H1 (cell line): ENCODE measurements at regions not wholly inside any gene's neighbourhood (a gene's known extent, or its start where the extent isn't known, plus 50 kb on each side); places are given as distances from the start of the nearest gene placed in this dataset.

ENCODE experiments used
- CTCF ChIA-PET: fragments of 300-600 bp; sonication (Branson Sonifier 250); formaldehyde crosslinking; loops from one replicate; lab custom pipeline; 2021; ENCODE audit not compliant: partially characterized antibody; lab: Charles Lee
- POLR2A ChIA-PET: fragments of 300-600 bp; sonication (Branson Sonifier 250); formaldehyde crosslinking; loops from one replicate; lab custom pipeline; 2021; ENCODE audit warnings: inconsistent platforms; ENCODE audit not compliant: partially characterized antibody; lab: Charles Lee
- DNase-seq, 2 experiments: peaks; one replicate each; pipeline versions ENCODE4 v3.0.0 to v3.0.0-alpha.2; 2010 to 2022; ENCODE audit warnings: low spot score in 2 of 2, low read depth in 1 of 2, mixed read lengths in 1 of 2
- FAIRE-seq: peaks from 2 replicates; lab custom pipeline; 2011; peaks lifted over from hg19 to GRCh38; lab: Jason Lieb, UNC
- H2AFZ ChIP-seq: 2 replicates; pipeline ENCODE4 v1.8.1; 2012; ENCODE audit warnings: low read length, inconsistent platforms
- H2AK5ac ChIP-seq: 2 replicates; pipeline ENCODE4 v1.6.1; 2013; ENCODE audit warnings: low read depth, low read length
- H2BK120ac ChIP-seq: replicated peaks from 2 replicates; pipeline ENCODE3; 2013; ENCODE audit warnings: low read depth, low read length, inconsistent platforms
- H2BK12ac ChIP-seq: 2 replicates; pipeline ENCODE4 v1.6.1; 2013; ENCODE audit warnings: low read depth, low read length
- H2BK15ac ChIP-seq: 2 replicates; pipeline ENCODE4 v1.6.1; 2013; ENCODE audit warnings: low read length
- H2BK20ac ChIP-seq: 2 replicates; pipeline ENCODE4 v1.6.1; 2013; ENCODE audit warnings: low read length
- H2BK5ac ChIP-seq: 2 replicates; pipeline ENCODE4 v1.6.1; 2013; ENCODE audit warnings: low read depth, low read length
- H3K14ac ChIP-seq: 2 replicates; pipeline ENCODE4 v1.6.1; 2013; ENCODE audit warnings: inconsistent platforms; ENCODE audit not compliant: insufficient read length
- H3K18ac ChIP-seq: 2 replicates; pipeline ENCODE4 v1.6.1; 2013; ENCODE audit warnings: low read length; ENCODE audit errors: extremely low read depth
- H3K23ac ChIP-seq: 2 replicates; pipeline ENCODE4 v1.6.1; 2013; ENCODE audit warnings: inconsistent platforms; ENCODE audit not compliant: insufficient read length
- H3K23me2 ChIP-seq: 2 replicates; pipeline ENCODE4 v1.6.1; 2013; ENCODE audit warnings: low read depth, low read length
- H3K27ac ChIP-seq: 2 replicates; pipeline ENCODE4 v1.6.1; 2011; ENCODE audit warnings: low read depth, low read length, inconsistent platforms
- H3K27me3 ChIP-seq, 4 experiments: replicated peaks in 1 of 4; 1 replicate in 1 of 4; 2 replicates in 3 of 4; pipeline versions ENCODE4 v1.6.1 to v1.8.1; 2011 to 2013; ENCODE audit warnings: low read length in 3 of 4, mild to moderate bottlenecking in 3 of 4, inconsistent platforms in 2 of 4, mixed read lengths in 2 of 4, moderate library complexity in 1 of 4; ENCODE audit not compliant: control insufficient read depth in 3 of 4, insufficient read depth in 3 of 4; ENCODE audit errors: extremely low read depth in 1 of 4
- H3K36me3 ChIP-seq, 4 experiments: 2 replicates each; pipeline versions ENCODE4 v1.6.1 to v1.8.1; 2011 to 2013; ENCODE audit warnings: mild to moderate bottlenecking in 4 of 4, low read length in 3 of 4, moderate library complexity in 2 of 4, control low read depth in 1 of 4, inconsistent platforms in 1 of 4; ENCODE audit not compliant: insufficient read depth in 4 of 4, control insufficient read depth in 2 of 4
- H3K4ac ChIP-seq: replicated peaks from 2 replicates; pipeline ENCODE3; 2013; ENCODE audit warnings: low read length, low read depth, mixed read lengths, inconsistent platforms; ENCODE audit not compliant: insufficient read length
- H3K4me1 ChIP-seq, 4 experiments: replicated peaks in 1 of 4; 1 replicate in 1 of 4; 2 replicates in 3 of 4; pipeline versions ENCODE4 v1.6.1 to v1.8.1; 2011 to 2013; ENCODE audit warnings: low read length in 3 of 4, inconsistent platforms in 2 of 4, mixed read lengths in 1 of 4; ENCODE audit not compliant: insufficient read depth in 4 of 4, control insufficient read depth in 3 of 4
- H3K4me2 ChIP-seq, 2 experiments: 2 replicates each; pipeline versions ENCODE4 v1.6.1 to v1.8.1; 2011 to 2013; ENCODE audit warnings: low read depth in 2 of 2, low read length in 2 of 2, control low read depth in 1 of 2, inconsistent platforms in 1 of 2, mild to moderate bottlenecking in 1 of 2; ENCODE audit not compliant: insufficient read depth in 1 of 2
- H3K4me3 ChIP-seq, 4 experiments: fragments of 200-600, 300-600 bp in 1 of 4; sonication (generic), shearing (Covaris generic), sonication (Bioruptor Twin) in 1 of 4; 2 replicates each; pipeline versions ENCODE4 v1.5.1 to v1.8.1; 2011 to 2016; ENCODE audit warnings: low read length in 4 of 4, low read depth in 3 of 4, control low read depth in 2 of 4, inconsistent platforms in 2 of 4, mild to moderate bottlenecking in 2 of 4, mixed read lengths in 1 of 4, moderate library complexity in 1 of 4; ENCODE audit not compliant: insufficient read depth in 2 of 4; ENCODE audit errors: extremely low read depth in 1 of 4
- H3K56ac ChIP-seq: replicated peaks from 2 replicates; pipeline ENCODE3; 2013; ENCODE audit warnings: low read depth, mild to moderate bottlenecking, mixed read lengths, low read length, inconsistent platforms; ENCODE audit not compliant: insufficient read length
- H3K79me1 ChIP-seq: 2 replicates; pipeline ENCODE4 v1.6.1; 2013; ENCODE audit warnings: low read depth, low read length, control low read depth
- H3K79me2 ChIP-seq, 2 experiments: 2 replicates each; pipeline versions ENCODE4 v1.6.1 to v1.8.1; 2012 to 2013; ENCODE audit warnings: low read length in 2 of 2, mild to moderate bottlenecking in 2 of 2, inconsistent platforms in 1 of 2; ENCODE audit not compliant: insufficient read depth in 2 of 2, control insufficient read depth in 1 of 2
- H3K9ac ChIP-seq, 4 experiments: replicated peaks in 1 of 4; 1 replicate in 1 of 4; 2 replicates in 3 of 4; pipeline versions ENCODE4 v1.6.1 to v1.8.1; 2011 to 2013; ENCODE audit warnings: low read depth in 3 of 4, low read length in 3 of 4, control low read depth in 2 of 4, mild to moderate bottlenecking in 2 of 4, moderate library complexity in 2 of 4, inconsistent platforms in 1 of 4; ENCODE audit errors: extremely low read depth in 1 of 4
- H3K9me3 ChIP-seq, 2 experiments: 2 replicates each; pipeline versions ENCODE4 v1.6.1 to v1.8.1; 2012 to 2013; ENCODE audit warnings: mild to moderate bottlenecking in 2 of 2, moderate library complexity in 2 of 2, control low read depth in 1 of 2, inconsistent platforms in 1 of 2, low read depth in 1 of 2, low read length in 1 of 2, mixed read lengths in 1 of 2; ENCODE audit not compliant: insufficient read depth in 2 of 2
- H4K20me1 ChIP-seq, 2 experiments: replicated peaks in 1 of 2; 2 replicates each; pipeline versions ENCODE3 to v1.8.1; 2011 to 2013; ENCODE audit warnings: inconsistent platforms in 2 of 2, low read length in 2 of 2, mild to moderate bottlenecking in 1 of 2; ENCODE audit not compliant: insufficient read depth in 2 of 2, control insufficient read depth in 1 of 2
- H4K5ac ChIP-seq: 2 replicates; pipeline ENCODE4 v1.6.1; 2013; ENCODE audit warnings: low read length, low read depth, mixed read lengths, inconsistent platforms; ENCODE audit not compliant: insufficient read length
- H4K8ac ChIP-seq: 2 replicates; pipeline ENCODE4 v1.8.0; 2013; ENCODE audit warnings: mild to moderate bottlenecking, moderate library complexity, low read length, inconsistent platforms; ENCODE audit not compliant: insufficient read depth; ENCODE audit errors: extremely low read depth
- H4K91ac ChIP-seq: replicated peaks from 2 replicates; pipeline ENCODE3; 2013; ENCODE audit warnings: low read length, mixed read lengths, inconsistent platforms; ENCODE audit not compliant: insufficient read length
- BCL11A ChIP-seq, 2 experiments: IDR thresholded peaks; one replicate each; pipeline ENCODE4 v1.6.1; 2011; ENCODE audit warnings: low read depth in 2 of 2, low read length in 2 of 2, mild to moderate bottlenecking in 2 of 2
- CBX5 ChIP-seq: fragments of 300-800, 300-1000 bp; sonication (generic); IDR thresholded peaks from 2 replicates; pipeline ENCODE4 v1.7.1; 2016; ENCODE audit warnings: antibody characterized with exemption, low read length, low read depth
- CHD2 ChIP-seq: IDR thresholded peaks from 2 replicates; pipeline ENCODE4 v1.6.1; 2012; ENCODE audit warnings: low read length, improper control_type of control experiment
- EP300 ChIP-seq, 2 experiments: IDR thresholded peaks; 1 replicate in 1 of 2; 2 replicates in 1 of 2; pipeline ENCODE4 v1.6.1; 2011 to 2012; ENCODE audit warnings: low read depth in 2 of 2, low read length in 2 of 2, mild to moderate bottlenecking in 2 of 2, borderline replicate concordance in 1 of 2, inconsistent platforms in 1 of 2, moderate library complexity in 1 of 2
- JUND ChIP-seq: IDR thresholded peaks from 2 replicates; pipeline ENCODE4 v1.6.1; 2011; ENCODE audit warnings: mild to moderate bottlenecking, improper control_type of control experiment, low read length
- KDM1A ChIP-seq: fragments of 200-600, 300-600 bp; sonication (generic); IDR thresholded peaks from 2 replicates; pipeline ENCODE4 v1.7.1; 2016; ENCODE audit warnings: mild to moderate bottlenecking, low read length, borderline replicate concordance
- MAFK ChIP-seq: IDR thresholded peaks from 2 replicates; pipeline ENCODE4 v1.6.1; 2012; ENCODE audit warnings: low read depth, mild to moderate bottlenecking, improper control_type of control experiment, low read length
- MAX ChIP-seq: IDR thresholded peaks from 2 replicates; pipeline ENCODE4 v1.6.1; 2012; ENCODE audit warnings: inconsistent platforms
- SP1 ChIP-seq: IDR thresholded peaks from 2 replicates; pipeline ENCODE4 v1.6.1; 2011; ENCODE audit warnings: low read depth, low read length
- TAF1 ChIP-seq: IDR thresholded peaks from 2 replicates; pipeline ENCODE4 v1.6.1; 2011; ENCODE audit warnings: mild to moderate bottlenecking, low read depth, low read length
- USF2 ChIP-seq: IDR thresholded peaks from 2 replicates; pipeline ENCODE4 v1.6.1; 2011; ENCODE audit warnings: low read length, improper control_type of control experiment
- YY1 ChIP-seq: IDR thresholded peaks from 2 replicates; pipeline ENCODE4 v1.6.1; 2011; ENCODE audit warnings: low read depth, mild to moderate bottlenecking, low read length
- WGBS, 2 experiments: shearing (Covaris generic) in 1 of 2; methylation state at CpG; one replicate each; pipeline versions ENCODE4 v1.1.6 to v1.1.7; 2013 to 2015; ENCODE audit warnings: low lambda C conversion rate in 2 of 2, mixed read lengths in 2 of 2, inconsistent platforms in 1 of 2, low coverage in 1 of 2, missing lambda C conversion rate in 1 of 2; ENCODE audit not compliant: insufficient replicate concordance in 2 of 2, insufficient coverage in 1 of 2, insufficient read length in 1 of 2; ENCODE audit errors: extremely low coverage in 1 of 2, missing lambda C conversion rate in 1 of 2; 5-methylcytosine and 5-hydroxymethylcytosine counted together

GRCh38 chr12:98403385-98403784 is 112.0 kb upstream of the TMPO start:
- H3K4ac ChIP-seq = no peak overlapping the region
- H2AFZ ChIP-seq = no peak overlapping the region
- no peak overlapping the region for H2BK120ac ChIP-seq
- no peak overlapping the region for H2BK5ac ChIP-seq
- H4K8ac ChIP-seq = no peak overlapping the region
- no peak overlapping the region for H3K14ac ChIP-seq
- no peak overlapping the region for H4K91ac ChIP-seq
- no peak overlapping the region for H2BK15ac ChIP-seq
- H3K79me1 ChIP-seq = no peaks in the 10 kb centered on the region
- H3K4me2 ChIP-seq = no peak overlapping the region
- H2BK12ac ChIP-seq = peak overlapping the region; percentile 44; the same call in 1 of the 2 replicates
- H3K36me3 ChIP-seq = no peaks in the 10 kb centered on the region
- 0 out of 2 replicates have a peak overlapping the region, but pooled peaks have one; percentile 40 for H2BK20ac ChIP-seq
- H4K5ac ChIP-seq = no peak overlapping the region
- no peak overlapping the region for H3K23ac ChIP-seq
- no peaks in the 10 kb centered on the region for H3K79me2 ChIP-seq
- no peak for TF ChIP-seq YY1
- TF ChIP-seq MAX = no peak
- no peak for TF ChIP-seq MAFK
- TF ChIP-seq BCL11A (IDR thresholded peaks at IDR 0.05; ENCODE audit: low read depth in 2 of 2, low read length in 2 of 2) = no peak
- TF ChIP-seq USF2 = no peak
- TF ChIP-seq TAF1 = no peak
- TF ChIP-seq EP300 (IDR thresholded peaks at IDR 0.05; ENCODE audit: borderline replicate concordance in 1 of 2, low read depth in 2 of 2, low read length in 2 of 2) = no peak
- TF ChIP-seq JUND = no peak
- TF ChIP-seq KDM1A = no peak
- TF ChIP-seq CBX5 = no peak
- TF ChIP-seq CHD2 = no peak
- TF ChIP-seq SP1 = no peak
- ChIA-PET POLR2A (no interaction called here), CTCF (no interaction called here)
- no peaks in the 10 kb centered on the region for H3K27me3 ChIP-seq
- 87% methylated on average over 1 of the region's 1 CpG; no CpG with 5 or more reads in 1 of the 2 experiments for WGBS, 2 experiments
- H3K56ac ChIP-seq = no peak overlapping the region
- H3K4me1 ChIP-seq = peaks cover 0 to 16% (median 10%) of the 10 kb centered on the region in 4 experiments; a peak in 6 of 7 replicates
- no peaks in the 10 kb centered on the region for H4K20me1 ChIP-seq
- H3K27ac ChIP-seq = no peak overlapping the region
- no peak for DNase-seq
- no peak overlapping the region for H3K18ac ChIP-seq
- no peak overlapping the region for H2AK5ac ChIP-seq
- FAIRE-seq = no peak
- no peak overlapping the region for H3K4me3 ChIP-seq
- no peaks in the 10 kb centered on the region for H3K23me2 ChIP-seq
- peaks cover 0 to 7% of the 10 kb centered on the region in 2 experiments; a peak in 1 of 4 replicates for H3K9me3 ChIP-seq
- H3K9ac ChIP-seq = no peak overlapping the region
